Stimulated activated CD4-positive, alpha-beta T cell treated with anti-CD3 and anti-CD28 coated beads, Interleukin-1b, Interleukin-23, amount 100 ng/mL, for 48 hours (primary cell): ENCODE measurements at regions not wholly inside any gene's neighbourhood (a gene's known extent, or its start where the extent isn't known, plus 50 kb on each side); places are given as distances from the start of the nearest gene placed in this dataset.
"Not testable (repeated sequence)": the region's sequence is repeated elsewhere in the genome, so short reads cannot be mapped to it uniquely, and the experiment has no call there.

Experiments
- DNase-seq: peaks from one replicate; pipeline ENCODE4 v3.0.0-alpha.2; 2020

GRCh38 chr2:129800686-129801085 is 178.8 kb upstream of the RAB6C start:
- DNase-seq: no peak

- DNase-seq: no peak
These were observed 177.9 kb upstream of the RAB6C start for GRCh38 chr2:129801575-129801974.

GRCh38 chr2:129802290-129802689 is 177.2 kb upstream of the RAB6C start:
- DNase-seq: no peak

- DNase-seq: no peak
These were observed 176.4 kb upstream of the RAB6C start for GRCh38 chr2:129803032-129803431.

- DNase-seq: no peak
These were observed 175.6 kb upstream of the RAB6C start for GRCh38 chr2:129803871-129804270.

- DNase-seq: no peak
These were observed 173.6 kb upstream of the RAB6C start for GRCh38 chr2:129805899-129806298.

- no peak for DNase-seq
These were observed 173.1 kb upstream of the RAB6C start for GRCh38 chr2:129806317-129806716.

- no peak for DNase-seq
These were observed 172.5 kb upstream of the RAB6C start for GRCh38 chr2:129806990-129807389.

GRCh38 chr2:129807642-129808338 is 171.7 kb upstream of the RAB6C start:
- DNase-seq: not testable (repeated sequence)

- no peak for DNase-seq
These were observed 168.9 kb upstream of the RAB6C start for GRCh38 chr2:129810521-129810920.

- no peak for DNase-seq
These were observed 167.4 kb upstream of the RAB6C start for GRCh38 chr2:129812071-129812470.

- DNase-seq: no peak
These were observed 166.8 kb upstream of the RAB6C start for GRCh38 chr2:129812654-129813053.

GRCh38 chr2:129813404-129813803 is 166.1 kb upstream of the RAB6C start:
- DNase-seq: no peak

GRCh38 chr2:129816813-129817574 is 162.5 kb upstream of the RAB6C start:
- DNase-seq: no peak

- DNase-seq: no peak
These were observed 159.6 kb upstream of the RAB6C start for GRCh38 chr2:129819855-129820254.

- no peak for DNase-seq
These were observed 158.6 kb upstream of the RAB6C start for GRCh38 chr2:129820908-129821307.

- DNase-seq: no peak
These were observed 158.0 kb upstream of the RAB6C start for GRCh38 chr2:129821445-129821844.

GRCh38 chr2:129823044-129823443 is 156.4 kb upstream of the RAB6C start:
- no peak for DNase-seq

- DNase-seq: no peak
These were observed 152.0 kb upstream of the RAB6C start for GRCh38 chr2:129827311-129828090.

- DNase-seq: no peak
These were observed 150.7 kb upstream of the RAB6C start for GRCh38 chr2:129828792-129829191.

GRCh38 chr2:129829588-129829987 is 149.9 kb upstream of the RAB6C start:
- no peak for DNase-seq

GRCh38 chr2:129831018-129831417 is 148.4 kb upstream of the RAB6C start:
- no peak for DNase-seq

GRCh38 chr2:129833465-129833864 is 146.0 kb upstream of the RAB6C start:
- not testable (repeated sequence) for DNase-seq

- DNase-seq: no peak
These were observed 132.4 kb upstream of the RAB6C start for GRCh38 chr2:129847043-129847442.
